ENCODE measurements at regions not wholly inside any gene's neighbourhood (a gene's known extent, or its start where the extent isn't known, plus 50 kb on each side); places are given as distances from the start of the nearest gene placed in this dataset.

DNA sequence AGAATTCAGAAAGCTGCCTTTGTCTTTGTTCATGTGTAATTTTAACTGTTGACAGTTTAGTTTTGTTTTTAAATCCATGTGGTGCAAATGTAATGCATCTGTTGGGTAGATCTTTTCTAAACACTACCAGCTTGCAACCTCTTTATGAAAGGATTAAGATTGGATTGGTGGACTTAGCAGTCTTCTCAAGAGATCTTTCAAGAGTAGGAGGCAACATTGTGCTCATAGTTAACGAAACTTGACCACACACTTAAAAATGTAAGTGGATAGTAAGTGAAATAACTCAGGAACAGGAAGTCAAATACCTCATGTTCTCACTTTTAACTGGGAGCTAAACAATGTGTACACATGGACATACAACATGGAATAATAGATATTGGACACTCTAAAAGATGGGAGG lies 579.0 kb downstream of the RIT2 start:
- Histone ChIP-seq H2BK12ac (ENCODE audit: insufficient read length, low read depth, low read length) (no peak overlapping the region), H3K18ac (ENCODE audit: insufficient read length, low read depth, low read length) (no peak overlapping the region), H3K9ac (ENCODE audit: extremely low read depth, insufficient read length, low read length) (no peak overlapping the region), H4K20me1 (ENCODE audit: control insufficient read depth, insufficient read depth, insufficient read length) (no peaks in the 10 kb centered on the region), H3K9me3 (ENCODE audit: control insufficient read depth, low read depth, low read length) (no peaks in the 10 kb centered on the region), H4K91ac (ENCODE audit: insufficient read length, low read depth, low read length) (no peak overlapping the region), H2AK5ac (ENCODE audit: insufficient read length, low read length) (no peak overlapping the region), H3K56ac (ENCODE audit: insufficient read length, low read depth, low read length) (no peak overlapping the region), H3K27me3 (ENCODE audit: insufficient read depth, low read length) (no peaks in the 10 kb centered on the region), H3K23me2 (ENCODE audit: insufficient read length, low read depth, low read length, poor library complexity, severe bottlenecking) (no peaks in the 10 kb centered on the region), H3K4me2 (ENCODE audit: insufficient read depth, insufficient read length, low read length) (no peak overlapping the region), H3K79me1 (ENCODE audit: insufficient read depth, low read depth, low read length, poor library complexity, severe bottlenecking) (no peaks in the 10 kb centered on the region), H3T11ph (ENCODE audit: low read length) (no peak overlapping the region), H3K23ac (ENCODE audit: insufficient read length, low read depth, low read length) (no peak overlapping the region), H2AFZ (ENCODE audit: low read length) (no peak overlapping the region), H3K27ac (ENCODE audit: insufficient read length, low read depth, low read length) (no peak overlapping the region), H2BK20ac (ENCODE audit: low read depth, low read length, poor library complexity, severe bottlenecking) (no peak overlapping the region), H3K4ac (ENCODE audit: low read depth, low read length) (no peak overlapping the region), H2BK5ac (ENCODE audit: insufficient read length, low read length) (no peak overlapping the region), H4K8ac (replicated peaks; ENCODE audit: insufficient read length, low read depth, low read length) (no peak overlapping the region), H3K4me1 (ENCODE audit: insufficient read depth, low read length) (0 out of 2 replicates have a peak, but pooled peaks cover 2% of the 10 kb centered on the region), H2BK120ac (ENCODE audit: low read depth, low read length, poor library complexity, severe bottlenecking) (no peak overlapping the region), H3K14ac (ENCODE audit: insufficient read depth, low read length) (no peak overlapping the region), H2BK15ac (ENCODE audit: low read depth, low read length) (no peak overlapping the region), H3K79me2 (ENCODE audit: insufficient read depth, low read length) (no peaks in the 10 kb centered on the region), H4K5ac (ENCODE audit: insufficient read length, low read depth, low read length) (no peak overlapping the region)
- DNase-seq = no peak
- Mint-ChIP-seq H3K27ac (no peak overlapping the region), H3K36me3 (ENCODE audit: insufficient read depth in 1 of 3, low read depth in 3 of 3) (no peaks in the 10 kb centered on the region; a peak in 1 of 7 replicates), H3K9me3 (peaks cover 0 to 2% of the 10 kb centered on the region in 2 experiments; a peak in 2 of 5 replicates), H3K27me3 (ENCODE audit: low read depth) (no peaks in the 10 kb centered on the region), H3K4me1 (peaks cover 6 to 8% of the 10 kb centered on the region in 2 experiments), H3K4me3 (no peak overlapping the region)
- WGBS (ENCODE audit: extremely low coverage, insufficient read length, low lambda C conversion rate) = no CpG with 5 or more reads among the region's 1 CpG
- TF ChIP-seq, protein P1, sequence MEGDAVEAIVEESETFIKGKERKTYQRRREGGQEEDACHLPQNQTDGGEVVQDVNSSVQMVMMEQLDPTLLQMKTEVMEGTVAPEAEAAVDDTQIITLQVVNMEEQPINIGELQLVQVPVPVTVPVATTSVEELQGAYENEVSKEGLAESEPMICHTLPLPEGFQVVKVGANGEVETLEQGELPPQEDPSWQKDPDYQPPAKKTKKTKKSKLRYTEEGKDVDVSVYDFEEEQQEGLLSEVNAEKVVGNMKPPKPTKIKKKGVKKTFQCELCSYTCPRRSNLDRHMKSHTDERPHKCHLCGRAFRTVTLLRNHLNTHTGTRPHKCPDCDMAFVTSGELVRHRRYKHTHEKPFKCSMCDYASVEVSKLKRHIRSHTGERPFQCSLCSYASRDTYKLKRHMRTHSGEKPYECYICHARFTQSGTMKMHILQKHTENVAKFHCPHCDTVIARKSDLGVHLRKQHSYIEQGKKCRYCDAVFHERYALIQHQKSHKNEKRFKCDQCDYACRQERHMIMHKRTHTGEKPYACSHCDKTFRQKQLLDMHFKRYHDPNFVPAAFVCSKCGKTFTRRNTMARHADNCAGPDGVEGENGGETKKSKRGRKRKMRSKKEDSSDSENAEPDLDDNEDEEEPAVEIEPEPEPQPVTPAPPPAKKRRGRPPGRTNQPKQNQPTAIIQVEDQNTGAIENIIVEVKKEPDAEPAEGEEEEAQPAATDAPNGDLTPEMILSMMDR (conservative IDR thresholded peaks at IDR 0.05) = no peak
